ENCODE measurements at regions not wholly inside any gene's neighbourhood (a gene's known extent, or its start where the extent isn't known, plus 50 kb on each side); places are given as distances from the start of the nearest gene placed in this dataset.

DNA sequence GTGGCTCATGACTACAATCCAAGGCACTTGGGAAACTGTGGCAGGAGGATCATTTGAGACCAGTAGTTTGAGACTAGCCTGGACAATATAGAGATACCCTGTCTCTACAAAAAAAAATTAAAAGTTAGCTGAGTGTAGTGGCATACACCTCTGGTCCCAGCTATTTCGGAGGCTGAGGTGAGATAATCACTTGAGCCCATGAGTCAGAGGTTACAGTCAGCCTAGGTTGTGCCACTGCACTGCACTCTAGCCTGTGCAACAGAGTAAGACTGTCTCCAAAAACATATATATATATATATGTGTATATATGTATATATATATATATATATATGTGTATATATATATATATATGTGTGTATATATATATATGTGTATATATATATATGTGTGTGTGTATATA lies 890.8 kb downstream of the NLGN4Y start:
- no peak overlapping the region for H3K27ac Mint-ChIP-seq
- no peaks in the 10 kb centered on the region for H3K36me3 ChIP-seq (ENCODE audit: insufficient read depth)
- H3K9me3 Mint-ChIP-seq = peaks cover 7% of the 10 kb centered on the region; the same call in 2 of the 3 replicates
- no peak overlapping the region for H3K27ac ChIP-seq (ENCODE audit: low read depth)
- H2AFZ ChIP-seq = no peak overlapping the region
- H3K4me1 Mint-ChIP-seq = peaks cover 2% of the 10 kb centered on the region; the same call in 1 of the 3 replicates
- H3K4me3 ChIP-seq = no peak overlapping the region
- no peaks in the 10 kb centered on the region for H3K27me3 ChIP-seq (ENCODE audit: insufficient read depth)
- no peaks in the 10 kb centered on the region for H3K4me1 ChIP-seq (ENCODE audit: insufficient read depth)
- H3K4me3 Mint-ChIP-seq = no peak overlapping the region
- H4K20me1 ChIP-seq (replicated peaks; ENCODE audit: insufficient read depth) = no peaks in the 10 kb centered on the region
- H3K36me3 Mint-ChIP-seq (ENCODE audit: low read depth) = peaks cover 7% of the 10 kb centered on the region; the same call in 2 of the 3 replicates
- TF ChIP-seq NANOG (IDR thresholded peaks at IDR 0.05; ENCODE audit: borderline replicate concordance) (no peak), STAT1 (IDR thresholded peaks at IDR 0.05; ENCODE audit: unreplicated experiment) (no peak), ZNF331 (CRISPR knock-in tag; IDR thresholded peaks at IDR 0.05; ENCODE audit: low read depth) (no peak), CREB1 (CRISPR knock-in tag; IDR thresholded peaks at IDR 0.05; ENCODE audit: low read depth) (no peak), POLR2AphosphoS5 (IDR thresholded peaks at IDR 0.05; ENCODE audit: low read depth) (no peak), EZH2 (IDR thresholded peaks at IDR 0.05; ENCODE audit: low read depth, unreplicated experiment) (no peak), ZNF114 (CRISPR knock-in tag; IDR thresholded peaks at IDR 0.05) (no peak), EZH2phosphoT487 (IDR thresholded peaks at IDR 0.05; ENCODE audit: unreplicated experiment) (no peak), JUNB (IDR thresholded peaks at IDR 0.05; ENCODE audit: unreplicated experiment) (no peak)
- TF ChIP-seq, protein P1, sequence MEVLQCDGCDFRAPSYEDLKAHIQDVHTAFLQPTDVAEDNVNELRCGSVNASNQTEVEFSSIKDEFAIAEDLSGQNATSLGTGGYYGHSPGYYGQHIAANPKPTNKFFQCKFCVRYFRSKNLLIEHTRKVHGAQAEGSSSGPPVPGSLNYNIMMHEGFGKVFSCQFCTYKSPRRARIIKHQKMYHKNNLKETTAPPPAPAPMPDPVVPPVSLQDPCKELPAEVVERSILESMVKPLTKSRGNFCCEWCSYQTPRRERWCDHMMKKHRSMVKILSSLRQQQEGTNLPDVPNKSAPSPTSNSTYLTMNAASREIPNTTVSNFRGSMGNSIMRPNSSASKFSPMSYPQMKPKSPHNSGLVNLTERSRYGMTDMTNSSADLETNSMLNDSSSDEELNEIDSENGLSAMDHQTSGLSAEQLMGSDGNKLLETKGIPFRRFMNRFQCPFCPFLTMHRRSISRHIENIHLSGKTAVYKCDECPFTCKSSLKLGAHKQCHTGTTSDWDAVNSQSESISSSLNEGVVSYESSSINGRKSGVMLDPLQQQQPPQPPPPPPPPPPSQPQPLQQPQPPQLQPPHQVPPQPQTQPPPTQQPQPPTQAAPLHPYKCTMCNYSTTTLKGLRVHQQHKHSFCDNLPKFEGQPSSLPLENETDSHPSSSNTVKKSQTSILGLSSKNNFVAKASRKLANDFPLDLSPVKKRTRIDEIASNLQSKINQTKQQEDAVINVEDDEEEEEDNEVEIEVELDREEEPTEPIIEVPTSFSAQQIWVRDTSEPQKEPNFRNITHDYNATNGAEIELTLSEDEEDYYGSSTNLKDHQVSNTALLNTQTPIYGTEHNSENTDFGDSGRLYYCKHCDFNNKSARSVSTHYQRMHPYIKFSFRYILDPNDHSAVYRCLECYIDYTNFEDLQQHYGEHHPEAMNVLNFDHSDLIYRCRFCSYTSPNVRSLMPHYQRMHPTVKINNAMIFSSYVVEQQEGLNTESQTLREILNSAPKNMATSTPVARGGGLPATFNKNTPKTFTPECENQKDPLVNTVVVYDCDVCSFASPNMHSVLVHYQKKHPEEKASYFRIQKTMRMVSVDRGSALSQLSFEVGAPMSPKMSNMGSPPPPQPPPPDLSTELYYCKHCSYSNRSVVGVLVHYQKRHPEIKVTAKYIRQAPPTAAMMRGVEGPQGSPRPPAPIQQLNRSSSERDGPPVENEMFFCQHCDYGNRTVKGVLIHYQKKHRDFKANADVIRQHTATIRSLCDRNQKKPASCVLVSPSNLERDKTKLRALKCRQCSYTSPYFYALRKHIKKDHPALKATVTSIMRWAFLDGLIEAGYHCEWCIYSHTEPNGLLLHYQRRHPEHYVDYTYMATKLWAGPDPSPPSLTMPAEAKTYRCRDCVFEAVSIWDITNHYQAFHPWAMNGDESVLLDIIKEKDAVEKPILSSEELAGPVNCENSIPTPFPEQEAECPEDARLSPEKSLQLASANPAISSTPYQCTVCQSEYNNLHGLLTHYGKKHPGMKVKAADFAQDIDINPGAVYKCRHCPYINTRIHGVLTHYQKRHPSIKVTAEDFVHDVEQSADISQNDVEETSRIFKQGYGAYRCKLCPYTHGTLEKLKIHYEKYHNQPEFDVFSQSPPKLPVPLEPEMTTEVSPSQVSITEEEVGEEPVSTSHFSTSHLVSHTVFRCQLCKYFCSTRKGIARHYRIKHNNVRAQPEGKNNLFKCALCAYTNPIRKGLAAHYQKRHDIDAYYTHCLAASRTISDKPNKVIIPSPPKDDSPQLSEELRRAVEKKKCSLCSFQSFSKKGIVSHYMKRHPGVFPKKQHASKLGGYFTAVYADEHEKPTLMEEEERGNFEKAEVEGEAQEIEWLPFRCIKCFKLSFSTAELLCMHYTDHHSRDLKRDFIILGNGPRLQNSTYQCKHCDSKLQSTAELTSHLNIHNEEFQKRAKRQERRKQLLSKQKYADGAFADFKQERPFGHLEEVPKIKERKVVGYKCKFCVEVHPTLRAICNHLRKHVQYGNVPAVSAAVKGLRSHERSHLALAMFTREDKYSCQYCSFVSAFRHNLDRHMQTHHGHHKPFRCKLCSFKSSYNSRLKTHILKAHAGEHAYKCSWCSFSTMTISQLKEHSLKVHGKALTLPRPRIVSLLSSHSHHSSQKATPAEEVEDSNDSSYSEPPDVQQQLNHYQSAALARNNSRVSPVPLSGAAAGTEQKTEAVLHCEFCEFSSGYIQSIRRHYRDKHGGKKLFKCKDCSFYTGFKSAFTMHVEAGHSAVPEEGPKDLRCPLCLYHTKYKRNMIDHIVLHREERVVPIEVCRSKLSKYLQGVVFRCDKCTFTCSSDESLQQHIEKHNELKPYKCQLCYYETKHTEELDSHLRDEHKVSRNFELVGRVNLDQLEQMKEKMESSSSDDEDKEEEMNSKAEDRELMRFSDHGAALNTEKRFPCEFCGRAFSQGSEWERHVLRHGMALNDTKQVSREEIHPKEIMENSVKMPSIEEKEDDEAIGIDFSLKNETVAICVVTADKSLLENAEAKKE (CRISPR knock-in tag; IDR thresholded peaks at IDR 0.05) = no peak
- TF ChIP-seq, protein P2, sequence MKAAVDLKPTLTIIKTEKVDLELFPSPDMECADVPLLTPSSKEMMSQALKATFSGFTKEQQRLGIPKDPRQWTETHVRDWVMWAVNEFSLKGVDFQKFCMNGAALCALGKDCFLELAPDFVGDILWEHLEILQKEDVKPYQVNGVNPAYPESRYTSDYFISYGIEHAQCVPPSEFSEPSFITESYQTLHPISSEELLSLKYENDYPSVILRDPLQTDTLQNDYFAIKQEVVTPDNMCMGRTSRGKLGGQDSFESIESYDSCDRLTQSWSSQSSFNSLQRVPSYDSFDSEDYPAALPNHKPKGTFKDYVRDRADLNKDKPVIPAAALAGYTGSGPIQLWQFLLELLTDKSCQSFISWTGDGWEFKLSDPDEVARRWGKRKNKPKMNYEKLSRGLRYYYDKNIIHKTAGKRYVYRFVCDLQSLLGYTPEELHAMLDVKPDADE (IDR thresholded peaks at IDR 0.05) = no peak
- TF ChIP-seq, protein P3, sequence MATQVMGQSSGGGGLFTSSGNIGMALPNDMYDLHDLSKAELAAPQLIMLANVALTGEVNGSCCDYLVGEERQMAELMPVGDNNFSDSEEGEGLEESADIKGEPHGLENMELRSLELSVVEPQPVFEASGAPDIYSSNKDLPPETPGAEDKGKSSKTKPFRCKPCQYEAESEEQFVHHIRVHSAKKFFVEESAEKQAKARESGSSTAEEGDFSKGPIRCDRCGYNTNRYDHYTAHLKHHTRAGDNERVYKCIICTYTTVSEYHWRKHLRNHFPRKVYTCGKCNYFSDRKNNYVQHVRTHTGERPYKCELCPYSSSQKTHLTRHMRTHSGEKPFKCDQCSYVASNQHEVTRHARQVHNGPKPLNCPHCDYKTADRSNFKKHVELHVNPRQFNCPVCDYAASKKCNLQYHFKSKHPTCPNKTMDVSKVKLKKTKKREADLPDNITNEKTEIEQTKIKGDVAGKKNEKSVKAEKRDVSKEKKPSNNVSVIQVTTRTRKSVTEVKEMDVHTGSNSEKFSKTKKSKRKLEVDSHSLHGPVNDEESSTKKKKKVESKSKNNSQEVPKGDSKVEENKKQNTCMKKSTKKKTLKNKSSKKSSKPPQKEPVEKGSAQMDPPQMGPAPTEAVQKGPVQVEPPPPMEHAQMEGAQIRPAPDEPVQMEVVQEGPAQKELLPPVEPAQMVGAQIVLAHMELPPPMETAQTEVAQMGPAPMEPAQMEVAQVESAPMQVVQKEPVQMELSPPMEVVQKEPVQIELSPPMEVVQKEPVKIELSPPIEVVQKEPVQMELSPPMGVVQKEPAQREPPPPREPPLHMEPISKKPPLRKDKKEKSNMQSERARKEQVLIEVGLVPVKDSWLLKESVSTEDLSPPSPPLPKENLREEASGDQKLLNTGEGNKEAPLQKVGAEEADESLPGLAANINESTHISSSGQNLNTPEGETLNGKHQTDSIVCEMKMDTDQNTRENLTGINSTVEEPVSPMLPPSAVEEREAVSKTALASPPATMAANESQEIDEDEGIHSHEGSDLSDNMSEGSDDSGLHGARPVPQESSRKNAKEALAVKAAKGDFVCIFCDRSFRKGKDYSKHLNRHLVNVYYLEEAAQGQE (IDR thresholded peaks at IDR 0.05; ENCODE audit: unreplicated experiment) = no peak
- TF ChIP-seq, protein P4, sequence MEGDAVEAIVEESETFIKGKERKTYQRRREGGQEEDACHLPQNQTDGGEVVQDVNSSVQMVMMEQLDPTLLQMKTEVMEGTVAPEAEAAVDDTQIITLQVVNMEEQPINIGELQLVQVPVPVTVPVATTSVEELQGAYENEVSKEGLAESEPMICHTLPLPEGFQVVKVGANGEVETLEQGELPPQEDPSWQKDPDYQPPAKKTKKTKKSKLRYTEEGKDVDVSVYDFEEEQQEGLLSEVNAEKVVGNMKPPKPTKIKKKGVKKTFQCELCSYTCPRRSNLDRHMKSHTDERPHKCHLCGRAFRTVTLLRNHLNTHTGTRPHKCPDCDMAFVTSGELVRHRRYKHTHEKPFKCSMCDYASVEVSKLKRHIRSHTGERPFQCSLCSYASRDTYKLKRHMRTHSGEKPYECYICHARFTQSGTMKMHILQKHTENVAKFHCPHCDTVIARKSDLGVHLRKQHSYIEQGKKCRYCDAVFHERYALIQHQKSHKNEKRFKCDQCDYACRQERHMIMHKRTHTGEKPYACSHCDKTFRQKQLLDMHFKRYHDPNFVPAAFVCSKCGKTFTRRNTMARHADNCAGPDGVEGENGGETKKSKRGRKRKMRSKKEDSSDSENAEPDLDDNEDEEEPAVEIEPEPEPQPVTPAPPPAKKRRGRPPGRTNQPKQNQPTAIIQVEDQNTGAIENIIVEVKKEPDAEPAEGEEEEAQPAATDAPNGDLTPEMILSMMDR (conservative IDR thresholded peaks at IDR 0.05; ENCODE audit: low read depth in 2 of 2) = no peak
- no peaks in the 10 kb centered on the region for H3K79me2 ChIP-seq (replicated peaks; ENCODE audit: insufficient read depth)
- no peaks in the 10 kb centered on the region for H3K9me2 ChIP-seq (ENCODE audit: insufficient read depth)
- H3K27me3 Mint-ChIP-seq (ENCODE audit: insufficient read depth, low read depth, poor library complexity) = no peaks in the 10 kb centered on the region
- no peaks in the 10 kb centered on the region for H3F3A ChIP-seq (replicated peaks; ENCODE audit: low read depth)
- DNase-seq (ENCODE audit: low spot score) (no peak), ATAC-seq (no peak)
- no peak overlapping the region for H3K4me2 ChIP-seq
